HG03097 (cell line): ENCODE measurements at regions not wholly inside any gene's neighbourhood (a gene's known extent, or its start where the extent isn't known, plus 50 kb on each side); places are given as distances from the start of the nearest gene placed in this dataset.
"Not testable (repeated sequence)": the region's sequence is repeated elsewhere in the genome, so short reads cannot be mapped to it uniquely, and the experiment has no call there.

ENCODE experiments used
- ATAC-seq: cut with Tn5 transposase; IDR thresholded peaks from one replicate; pipeline ENCODE4 v1.9.1; 2021; ENCODE audit not compliant: unreplicated experiment, low FRiP score

DNA sequence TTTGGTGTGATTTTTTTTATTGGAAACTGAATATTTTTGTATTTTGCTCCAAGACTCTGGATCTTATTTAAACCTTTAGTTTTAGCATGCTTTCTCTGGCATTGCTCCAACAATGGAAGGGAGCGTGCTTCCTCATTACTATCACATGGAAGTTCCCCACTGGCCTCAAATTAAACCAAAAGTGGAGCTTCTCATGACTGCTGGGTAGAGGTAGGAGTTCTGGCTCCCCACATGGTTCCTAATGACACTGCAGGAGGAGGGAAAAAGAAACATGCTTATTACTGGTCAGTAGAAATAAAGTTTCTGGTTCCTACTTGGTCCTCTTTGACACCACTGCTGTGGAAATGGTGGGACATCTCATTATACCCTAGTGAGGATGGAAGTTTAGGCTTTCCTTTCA lies 310.5 kb downstream of the PTGER3 start:
- ATAC-seq: no peak

DNA sequence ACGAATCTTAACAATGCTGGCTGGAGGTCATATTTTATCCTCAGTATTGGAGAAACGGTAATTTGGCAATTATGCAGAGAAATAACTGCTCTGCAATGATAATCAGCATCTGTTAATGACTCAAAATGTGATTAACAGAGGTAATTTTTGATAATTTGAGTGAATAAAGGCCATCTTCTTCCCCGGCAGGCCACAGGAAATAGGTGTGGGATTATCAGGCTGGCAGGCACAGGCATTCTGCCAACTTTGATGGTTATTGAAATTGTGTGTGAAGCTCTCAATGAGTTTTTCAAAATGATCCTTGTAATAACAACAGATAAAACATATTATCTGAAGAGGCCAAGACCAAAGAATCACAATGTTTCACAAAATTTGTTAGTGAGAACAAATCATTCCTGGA lies 309.0 kb downstream of the PTGER3 start:
- no peak for ATAC-seq

DNA sequence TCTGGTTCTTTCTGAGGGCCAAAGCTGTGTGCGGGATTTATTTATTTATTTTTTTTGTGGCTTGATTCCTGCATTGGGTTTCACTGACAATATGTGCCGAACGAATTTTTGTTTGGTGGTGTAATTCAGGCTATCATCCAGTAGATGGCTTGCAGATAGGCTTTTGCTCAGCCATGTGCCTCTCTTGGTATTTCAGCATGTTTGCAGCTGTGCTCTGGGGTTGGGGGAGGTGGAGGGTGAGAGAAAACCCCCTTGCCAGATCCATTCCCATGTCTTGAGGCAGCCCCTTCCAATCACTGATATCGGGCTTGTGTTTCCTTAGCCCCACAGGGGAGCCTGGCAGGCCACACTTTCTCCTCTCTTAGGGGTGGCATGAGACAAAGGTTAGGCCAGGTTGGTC lies 302.4 kb downstream of the PTGER3 start:
- no peak for ATAC-seq

DNA sequence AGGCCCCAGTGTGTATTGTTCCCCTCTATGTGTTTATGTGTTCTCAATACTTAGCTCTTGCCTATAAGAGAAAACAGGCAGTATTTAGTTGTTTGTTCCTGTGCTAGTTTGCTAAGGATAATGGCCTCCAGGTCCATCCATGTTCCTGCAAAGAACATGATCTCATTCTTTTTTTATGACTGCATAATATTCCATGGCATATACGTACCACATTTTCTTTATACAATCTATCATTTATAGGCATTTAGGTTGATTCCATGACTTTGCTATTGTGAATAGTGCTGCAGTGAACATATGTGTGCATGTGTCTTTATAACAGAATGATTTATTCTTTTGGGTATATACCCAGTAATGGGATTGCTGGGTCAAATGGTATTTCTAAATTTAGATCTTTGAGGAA lies 301.6 kb downstream of the PTGER3 start:
- ATAC-seq: not testable (repeated sequence)

DNA sequence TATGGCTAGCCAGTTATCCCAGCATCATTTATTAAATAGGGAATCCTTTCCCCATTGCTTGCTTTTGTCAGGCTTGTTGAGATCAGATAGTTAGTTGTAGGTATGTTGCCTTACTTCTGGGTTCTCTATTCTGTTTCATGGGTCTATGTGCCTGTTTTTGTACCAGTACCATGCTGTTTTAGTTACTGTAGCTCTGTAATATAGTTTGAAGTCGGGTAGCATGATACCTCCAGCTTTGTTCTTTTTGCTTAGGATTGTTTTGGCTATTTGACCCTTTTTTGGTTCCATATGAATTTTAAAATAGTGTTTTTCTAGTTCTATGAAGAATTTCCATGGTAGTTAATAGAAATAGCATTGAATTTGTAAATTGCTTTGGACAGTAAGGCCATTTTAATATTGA lies 300.5 kb downstream of the PTGER3 start:
- ATAC-seq: not testable (repeated sequence)

DNA sequence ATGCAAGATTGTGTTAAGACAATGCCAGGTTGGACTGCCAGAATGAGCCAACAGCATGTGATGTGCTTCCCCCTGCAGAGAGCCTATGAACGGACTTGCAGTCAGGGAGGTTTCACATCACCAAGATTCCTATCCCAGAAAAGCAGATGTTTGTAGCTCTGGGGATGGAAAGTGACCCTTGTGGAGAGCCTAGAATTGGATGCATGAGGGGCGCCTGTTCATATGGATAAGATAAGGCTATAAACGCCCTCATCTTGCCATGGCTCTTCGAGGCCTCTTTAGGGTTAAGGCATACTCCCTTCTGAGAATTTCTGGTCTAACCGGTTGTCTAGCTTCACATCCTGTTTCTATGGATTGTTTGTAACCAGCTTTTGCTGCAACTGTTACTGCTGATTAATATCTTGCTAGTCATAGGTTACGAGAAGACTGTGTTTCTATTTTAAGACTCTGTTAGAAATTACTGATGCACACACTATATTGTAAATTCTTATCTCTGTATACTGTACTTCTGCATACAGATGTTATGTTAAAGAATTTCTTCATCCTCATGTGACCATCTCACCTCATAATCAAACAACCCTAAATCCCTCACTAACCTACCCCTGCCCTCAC lies 295.8 kb downstream of the PTGER3 start:
- not testable (repeated sequence) for ATAC-seq

DNA sequence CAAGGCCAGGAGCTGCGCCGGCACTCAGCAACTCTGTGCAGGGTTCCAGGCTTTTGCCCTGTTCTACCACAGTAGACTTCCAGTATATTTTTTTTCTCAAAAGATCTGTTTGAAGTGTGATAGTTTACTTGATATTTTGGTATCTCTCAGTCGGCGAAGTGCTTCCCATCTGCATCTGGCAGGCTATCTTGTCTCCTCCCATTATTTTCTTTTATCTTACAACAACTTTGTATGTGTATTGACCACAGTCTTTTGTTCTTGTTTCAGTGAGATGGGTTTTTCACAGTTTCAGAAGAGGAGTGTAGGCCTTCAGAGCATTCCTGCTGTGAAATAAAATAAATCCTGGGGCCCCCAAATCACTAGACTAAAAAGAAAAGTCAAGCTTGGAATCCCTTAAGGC lies 292.9 kb downstream of the PTGER3 start:
- ATAC-seq: no peak

DNA sequence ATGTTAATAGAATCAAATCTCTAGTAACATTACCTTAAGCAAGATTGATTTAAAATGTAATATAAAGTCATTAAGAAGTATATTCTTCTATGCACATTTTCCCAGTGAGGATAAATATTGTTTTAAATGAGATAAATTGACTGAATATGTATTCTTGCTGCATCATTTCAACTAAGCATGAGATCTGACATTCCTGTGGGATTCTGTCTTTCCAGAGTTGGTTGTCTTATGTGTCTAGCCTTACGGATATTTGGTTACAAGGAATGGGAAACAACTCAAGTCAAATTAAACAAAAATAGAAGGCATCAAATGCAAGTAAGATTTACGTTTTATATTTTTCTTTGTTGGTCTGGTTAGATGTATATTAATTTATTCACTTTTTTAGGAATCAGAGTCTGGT lies 287.5 kb downstream of the PTGER3 start:
- ATAC-seq: no peak

DNA sequence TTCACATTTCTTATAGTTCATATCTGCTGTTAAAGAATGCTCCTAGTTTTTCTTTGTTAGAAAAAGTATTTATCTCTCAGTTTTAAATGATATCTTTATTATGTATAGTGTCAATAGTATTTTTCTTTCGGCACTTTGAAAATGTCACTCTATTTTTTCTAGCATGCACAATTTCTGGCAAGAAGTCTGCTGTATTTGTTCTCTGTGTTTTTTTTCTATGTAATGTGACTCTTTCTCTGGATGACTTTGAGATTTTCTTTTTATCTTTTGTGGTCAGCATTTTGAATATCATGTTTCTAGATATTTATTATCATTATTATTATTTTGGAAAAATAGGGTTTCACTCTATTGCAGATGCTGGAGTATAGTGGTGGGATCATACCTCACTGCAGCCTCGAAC lies 285.2 kb downstream of the PTGER3 start:
- ATAC-seq: no peak

DNA sequence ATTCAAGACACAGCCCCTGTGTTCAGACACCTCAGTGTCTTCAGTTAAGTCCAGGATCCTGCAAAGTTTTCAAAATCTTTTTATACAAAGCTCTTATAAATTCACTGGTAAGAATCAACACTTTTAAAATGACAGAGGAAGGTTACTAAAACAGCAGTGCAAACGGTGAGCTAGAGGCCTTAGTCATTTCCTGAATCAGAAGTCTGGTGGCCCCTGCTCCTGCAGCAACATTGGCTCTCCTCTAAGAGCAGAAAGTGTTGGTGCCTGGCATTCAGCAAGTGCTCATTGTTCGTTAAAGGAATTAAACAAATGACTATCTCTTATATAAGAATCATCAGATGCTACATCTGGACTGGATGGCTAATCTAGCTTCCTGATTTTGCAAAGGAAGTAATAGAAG lies 282.9 kb downstream of the PTGER3 start:
- no peak for ATAC-seq

DNA sequence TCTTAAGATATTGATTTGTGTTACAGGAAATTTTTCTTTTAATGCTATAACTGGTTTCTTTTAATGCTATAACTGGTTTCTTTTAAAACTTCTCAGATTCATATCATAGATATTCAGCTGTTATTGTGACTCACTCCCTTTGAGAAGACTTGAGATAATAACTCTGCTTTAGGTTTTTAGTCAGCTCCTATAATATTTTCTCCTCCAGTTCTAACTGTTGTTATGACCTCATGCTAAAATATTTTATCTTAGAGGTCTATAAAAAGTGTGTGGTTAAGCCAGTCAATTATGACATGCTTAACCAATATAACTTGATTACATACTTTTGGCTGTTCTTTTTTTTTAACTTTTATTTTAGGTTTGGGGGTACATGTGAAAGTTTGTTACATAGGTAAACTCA lies 280.2 kb downstream of the PTGER3 start:
- no peak for ATAC-seq

DNA sequence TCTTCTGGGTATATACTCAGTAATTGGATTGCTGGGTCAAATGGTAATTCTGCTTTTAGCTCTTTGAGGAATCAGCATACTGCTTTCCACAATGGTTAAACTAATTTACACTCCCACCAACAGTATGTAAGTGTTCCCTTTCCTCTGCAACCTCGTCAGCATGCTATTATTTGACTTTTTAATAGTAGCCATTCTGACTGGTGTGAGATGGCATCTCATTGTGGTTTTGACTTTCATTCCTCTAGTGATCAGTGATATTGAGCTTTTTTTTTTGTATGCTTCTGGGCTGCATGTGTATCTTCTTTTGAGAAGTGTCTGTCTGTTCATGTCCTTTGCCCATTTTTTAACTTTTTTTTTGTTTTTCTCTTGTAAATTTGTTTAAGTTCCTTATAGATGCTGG lies 279.4 kb downstream of the PTGER3 start:
- no peak for ATAC-seq

DNA sequence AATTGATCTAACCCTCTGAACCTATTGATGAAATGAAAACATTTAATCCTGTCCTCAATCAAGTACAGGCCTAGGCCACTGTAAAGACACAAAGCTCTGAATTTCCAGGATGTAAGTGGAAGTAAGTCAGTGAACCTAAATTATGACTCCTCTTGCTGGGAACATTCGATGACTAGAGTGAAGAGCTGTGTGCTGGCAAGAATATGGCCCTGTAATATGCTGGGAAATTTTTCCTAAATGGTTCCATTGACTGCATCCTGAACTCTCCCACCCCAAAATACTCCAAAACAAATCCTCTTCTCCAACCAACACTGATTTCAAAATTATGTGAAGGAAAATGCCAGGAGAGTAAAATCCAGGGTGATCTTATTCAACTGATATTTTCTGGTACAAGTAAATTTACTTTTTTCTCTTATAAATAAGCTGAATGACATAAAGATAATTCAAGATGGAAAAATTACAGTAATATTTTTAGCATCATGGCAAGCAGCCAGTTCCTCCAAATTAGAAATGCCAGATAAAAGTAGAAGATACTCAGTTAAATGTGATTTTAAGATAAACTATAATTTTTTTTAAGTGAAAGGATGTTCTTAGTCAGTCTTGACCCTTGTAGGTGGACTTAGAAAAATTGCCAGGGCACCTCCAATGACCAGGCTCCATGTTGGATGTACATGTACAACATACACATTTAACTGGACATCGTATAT lies 269.4 kb downstream of the PTGER3 start:
- no peak for ATAC-seq

DNA sequence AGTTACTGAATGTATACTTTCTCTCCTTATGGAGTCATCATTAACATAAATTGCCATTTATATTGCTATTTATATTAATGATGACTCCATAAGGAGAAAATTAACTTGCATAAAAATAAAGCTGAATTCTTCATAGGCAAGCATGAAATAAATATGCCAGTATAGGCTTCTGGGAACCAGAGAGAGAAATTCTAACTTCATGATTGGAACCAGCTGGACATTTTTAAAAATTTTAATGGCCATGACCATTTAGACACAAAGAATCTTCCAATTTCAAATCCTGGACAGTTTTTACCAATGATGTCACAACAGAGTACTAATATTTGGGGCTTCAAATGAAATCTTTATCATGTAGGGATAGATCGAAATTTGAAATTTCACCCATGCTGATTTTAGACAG lies 268.7 kb downstream of the PTGER3 start:
- no peak for ATAC-seq

DNA sequence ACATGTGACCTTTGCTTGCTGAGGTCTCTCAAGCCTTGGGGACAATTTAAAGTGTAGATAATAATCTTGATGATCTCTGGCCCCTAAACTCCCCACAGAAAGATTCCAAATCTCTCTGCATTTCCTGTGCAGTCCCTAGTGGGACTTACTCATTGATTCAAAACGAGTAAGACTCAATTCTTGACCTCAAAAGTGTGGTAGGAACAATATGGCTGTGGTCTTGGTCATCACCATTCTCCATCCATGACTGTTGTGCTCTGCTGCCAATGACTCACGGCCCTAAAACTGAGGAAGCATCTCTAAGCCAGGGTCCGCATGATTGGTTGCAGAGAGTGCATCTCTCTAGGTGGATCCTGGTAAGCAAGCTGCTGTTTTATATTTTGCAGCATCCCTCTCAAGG lies 268.0 kb downstream of the PTGER3 start:
- ATAC-seq: no peak

DNA sequence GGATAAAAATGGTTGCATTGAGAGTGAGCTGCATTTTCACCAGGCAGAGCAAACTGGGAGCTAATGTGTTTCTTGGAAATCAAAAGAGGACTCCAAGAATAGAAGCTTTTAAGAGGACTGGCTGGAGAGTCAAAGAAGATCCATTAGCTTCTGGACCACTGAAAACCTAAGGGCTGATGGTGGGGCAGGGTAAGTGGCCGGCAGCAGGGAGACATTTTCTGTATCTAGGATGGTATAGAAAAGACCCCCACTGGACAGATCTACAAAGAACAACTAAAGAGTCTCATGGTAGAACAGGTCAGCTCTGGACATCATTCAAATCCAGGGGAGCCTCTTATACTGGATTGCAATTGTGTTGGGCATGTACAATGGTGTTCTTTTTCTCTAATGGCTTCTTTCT lies 262.3 kb downstream of the PTGER3 start:
- ATAC-seq: no peak

DNA sequence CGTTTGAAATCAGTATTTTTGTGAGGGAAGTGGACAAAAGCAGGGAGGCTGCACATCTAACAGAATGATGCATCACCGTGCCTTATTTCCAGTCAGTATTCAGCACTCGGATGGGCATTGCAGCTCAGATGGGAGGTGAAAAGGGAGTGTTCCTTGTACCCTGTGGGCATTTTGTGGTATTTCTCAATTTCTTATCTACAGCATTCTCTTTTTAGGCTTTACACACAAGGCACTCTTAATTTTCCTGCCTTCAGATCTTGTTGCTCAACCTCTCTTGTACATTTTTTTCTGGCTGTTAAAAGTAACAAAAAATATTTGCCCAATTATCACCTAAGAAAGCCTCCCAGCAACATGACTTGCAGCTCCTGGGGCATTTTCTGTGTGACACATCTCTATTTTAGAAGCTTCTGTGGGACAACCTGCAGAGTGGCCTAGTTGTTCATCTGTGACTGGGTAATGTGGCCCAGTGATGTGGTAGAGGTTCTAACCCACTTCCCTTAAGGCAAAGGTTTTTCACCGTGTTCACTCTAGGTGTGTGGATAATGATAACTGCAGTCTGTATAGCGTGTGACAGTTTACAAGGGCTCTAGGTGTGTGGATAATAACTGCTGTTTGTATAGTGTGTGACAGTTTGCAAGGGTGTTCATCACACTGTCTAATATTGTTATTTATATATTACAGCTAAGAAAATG lies 257.2 kb downstream of the PTGER3 start:
- no peak for ATAC-seq

DNA sequence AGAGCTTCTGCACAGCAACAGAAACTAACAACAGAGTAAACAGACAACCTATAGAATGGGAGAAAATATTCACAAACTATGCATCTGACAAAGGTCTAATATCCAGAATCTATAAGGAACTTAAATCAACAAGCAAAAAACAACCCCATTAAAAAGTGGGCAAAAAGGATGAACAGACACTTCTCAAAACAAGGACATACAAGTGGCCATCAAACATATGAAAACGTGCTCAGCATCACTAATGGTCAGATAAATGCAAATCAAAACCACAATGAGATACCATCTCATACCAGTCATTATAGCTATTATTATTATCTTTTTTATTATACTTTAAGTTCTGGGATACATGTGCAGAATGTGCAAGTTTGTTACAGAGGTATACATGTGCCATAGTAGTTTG lies 252.6 kb downstream of the PTGER3 start:
- not testable (repeated sequence) for ATAC-seq

DNA sequence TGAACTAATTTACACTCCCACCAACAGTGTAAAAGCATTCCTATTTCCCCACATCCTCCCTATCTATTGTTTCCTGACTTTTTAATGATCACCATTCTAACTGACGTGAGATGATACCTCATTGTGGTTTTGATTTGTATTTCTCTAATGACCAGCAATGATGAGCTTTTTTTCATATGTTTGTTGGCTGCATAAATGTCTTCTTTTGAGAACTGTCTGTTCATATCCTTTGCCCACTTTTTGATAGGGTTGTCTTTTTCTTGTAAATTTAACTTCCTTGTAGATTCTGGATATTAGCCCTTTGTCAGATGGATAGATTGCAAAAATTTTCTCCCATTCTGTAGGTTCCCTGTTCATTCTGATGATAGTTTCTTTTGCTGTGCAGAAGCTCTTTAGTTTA lies 251.3 kb downstream of the PTGER3 start:
- not testable (repeated sequence) for ATAC-seq

DNA sequence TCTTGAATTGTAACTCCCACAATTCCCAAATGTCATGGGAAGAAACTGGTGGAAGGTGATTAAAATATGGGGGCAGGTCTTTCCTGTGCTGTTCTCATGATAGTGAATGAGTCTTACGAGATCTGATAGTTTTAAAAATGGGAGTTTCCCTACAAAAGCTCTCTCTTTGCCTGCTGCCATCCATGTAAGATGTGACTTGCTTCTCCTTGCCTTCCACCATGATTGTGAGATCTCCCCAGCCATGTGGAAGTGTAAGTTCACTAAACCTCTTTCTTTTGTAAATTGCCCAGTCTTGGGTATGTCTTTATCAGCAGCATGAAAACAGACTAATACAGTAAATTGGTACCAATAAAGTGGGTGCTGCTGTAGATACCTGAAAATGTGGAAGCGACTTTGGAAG lies 245.0 kb downstream of the PTGER3 start:
- not testable (repeated sequence) for ATAC-seq

DNA sequence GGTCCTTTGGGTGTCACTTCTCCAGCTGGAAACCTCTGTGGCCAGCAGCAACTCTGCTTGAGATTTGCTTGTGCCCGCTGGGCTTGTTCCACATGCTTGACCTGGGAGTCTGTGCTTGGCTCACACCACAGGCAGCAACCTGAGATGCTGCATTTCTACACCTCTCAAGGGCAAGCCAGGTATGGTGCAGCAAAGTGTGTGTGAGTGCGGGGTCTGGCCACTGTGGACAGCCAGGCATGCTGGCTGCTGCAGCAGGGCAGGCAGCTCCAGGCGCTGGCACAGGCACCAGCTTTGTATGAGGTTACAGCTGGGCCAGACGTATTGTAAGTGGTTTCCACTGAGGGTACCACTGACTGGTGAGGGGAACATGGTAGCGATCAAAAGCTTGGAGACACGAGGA lies 242.0 kb downstream of the PTGER3 start:
- no peak for ATAC-seq

DNA sequence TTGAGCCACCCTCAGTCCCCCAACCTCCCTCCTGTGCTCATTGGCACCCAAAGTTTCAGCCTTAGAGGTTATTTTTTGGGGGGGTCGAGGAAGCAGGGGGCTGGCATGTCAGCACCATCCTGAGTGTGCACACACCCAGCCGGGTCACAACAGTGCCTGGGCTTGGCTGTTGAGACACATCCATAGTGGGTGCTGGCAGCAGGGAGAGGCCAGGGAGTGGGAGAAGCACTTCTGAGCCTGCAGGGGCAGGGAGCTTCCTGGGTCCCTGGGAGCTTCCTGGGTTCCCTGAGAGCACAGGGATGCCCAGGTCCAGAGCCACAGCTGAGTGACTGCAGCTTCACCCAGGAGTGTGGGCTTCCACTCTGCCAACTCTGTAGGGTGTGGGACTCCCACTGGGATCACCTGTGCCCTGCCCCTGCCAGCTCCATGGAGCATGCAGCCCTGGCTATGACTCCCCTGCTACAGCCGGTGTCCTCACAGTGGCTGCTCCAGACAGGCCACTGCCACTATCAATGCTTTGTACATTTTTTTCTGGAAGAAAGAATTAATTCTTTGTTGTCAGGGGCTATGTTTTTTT lies 240.4 kb downstream of the PTGER3 start:
- no peak for ATAC-seq
